Activated CD4-positive, alpha-beta T cell treated with anti-CD3 and anti-CD28 coated beads, Interleukin-2, amount 10 ng/mL, durations not matched to agents 7 days and 5 days (primary cell): ENCODE measurements at regions not wholly inside any gene's neighbourhood (a gene's known extent, or its start where the extent isn't known, plus 50 kb on each side); places are given as distances from the start of the nearest gene placed in this dataset.

Experiments
- CTCF ChIA-PET: fragments of 350-600 bp; sonication (Branson Sonifier 250); formaldehyde crosslinking; loops from one replicate; lab custom pipeline; 2021; ENCODE audit warnings: antibody characterized with exemption; lab: Charles Lee
- POLR2A ChIA-PET: fragments of 350-600 bp; sonication (Branson Sonifier 250); formaldehyde crosslinking; loops from one replicate; lab custom pipeline; 2021; ENCODE audit warnings: antibody characterized with exemption; lab: Charles Lee
- DNase-seq: peaks from one replicate; pipeline ENCODE4 v3.0.0-alpha.2; 2020
- H3K27ac Mint-ChIP-seq: one replicate; pipeline ENCODE4 v1.8.0; 2021; ENCODE audit warnings: mild to moderate bottlenecking, moderate library complexity, mixed read lengths
- H3K27me3 Mint-ChIP-seq: one replicate; pipeline ENCODE4 v1.8.0; 2021; ENCODE audit warnings: mixed read lengths
- H3K36me3 Mint-ChIP-seq: one replicate; pipeline ENCODE4 v1.8.0; 2021; ENCODE audit warnings: low read depth, mixed read lengths
- H3K4me1 Mint-ChIP-seq: one replicate; pipeline ENCODE4 v1.8.0; 2021; ENCODE audit warnings: mixed read lengths
- H3K4me3 Mint-ChIP-seq: one replicate; pipeline ENCODE4 v1.8.0; 2021; ENCODE audit warnings: mild to moderate bottlenecking, moderate library complexity, mixed read lengths
- H3K9me3 Mint-ChIP-seq: one replicate; pipeline ENCODE4 v1.8.0; 2021; ENCODE audit warnings: mixed read lengths

- DNase-seq, result no peak
- Mint-ChIP-seq H3K9me3 (peaks cover 7% of the 10 kb centered on the region), H3K27me3 (no peaks in the 10 kb centered on the region), H3K27ac (no peak overlapping the region), H3K4me1 (no peaks in the 10 kb centered on the region), H3K4me3 (no peak overlapping the region), H3K36me3 (no peaks in the 10 kb centered on the region)
- POLR2A ChIA-PET, result no interaction called here
- CTCF ChIA-PET, result no interaction called here
These were observed 266.5 kb upstream of the KLF4 start for GRCh38 chr9:107756091-107756490.

- Mint-ChIP-seq H3K9me3 (peaks cover 7% of the 10 kb centered on the region), H3K27me3 (no peaks in the 10 kb centered on the region), H3K4me3 (no peak overlapping the region), H3K36me3 (no peaks in the 10 kb centered on the region), H3K4me1 (no peaks in the 10 kb centered on the region), H3K27ac (no peak overlapping the region)
- CTCF ChIA-PET, result no interaction called here
- POLR2A ChIA-PET, result no interaction called here
- no peak for DNase-seq
These were observed 265.7 kb upstream of the KLF4 start for GRCh38 chr9:107755246-107755645.

- H3K4me3 Mint-ChIP-seq, result no peak overlapping the region
- DNase-seq, result no peak
- peaks cover 7% of the 10 kb centered on the region for H3K9me3 Mint-ChIP-seq
- no peaks in the 10 kb centered on the region for H3K4me1 Mint-ChIP-seq
- no peaks in the 10 kb centered on the region for H3K36me3 Mint-ChIP-seq
- no peaks in the 10 kb centered on the region for H3K27me3 Mint-ChIP-seq
- ChIA-PET POLR2A (no interaction called here), CTCF (no interaction called here)
- H3K27ac Mint-ChIP-seq, result no peak overlapping the region
These were observed 262.1 kb upstream of the KLF4 start for GRCh38 chr9:107751567-107752210.

- no peaks in the 10 kb centered on the region for H3K4me1 Mint-ChIP-seq
- H3K9me3 Mint-ChIP-seq, result peaks cover 7% of the 10 kb centered on the region
- DNase-seq, result no peak
- H3K36me3 Mint-ChIP-seq, result no peaks in the 10 kb centered on the region
- ChIA-PET CTCF (no interaction called here), POLR2A (no interaction called here)
- H3K4me3 Mint-ChIP-seq, result no peak overlapping the region
- no peak overlapping the region for H3K27ac Mint-ChIP-seq
- H3K27me3 Mint-ChIP-seq, result no peaks in the 10 kb centered on the region
These were observed 261.4 kb upstream of the KLF4 start for GRCh38 chr9:107750741-107751566.

GRCh38 chr9:107749787-107750444 is 260.3 kb upstream of the KLF4 start:
- Mint-ChIP-seq H3K4me1 (no peaks in the 10 kb centered on the region), H3K36me3 (no peaks in the 10 kb centered on the region), H3K27me3 (no peaks in the 10 kb centered on the region), H3K9me3 (no peaks in the 10 kb centered on the region), H3K4me3 (no peak overlapping the region), H3K27ac (no peak overlapping the region)
- DNase-seq, result no peak
- ChIA-PET CTCF (no interaction called here), POLR2A (no interaction called here)

GRCh38 chr9:107744873-107745272 is 255.3 kb upstream of the KLF4 start:
- POLR2A ChIA-PET, result no interaction called here
- H3K4me1 Mint-ChIP-seq, result no peaks in the 10 kb centered on the region

GRCh38 chr9:107742531-107743309 is 253.2 kb upstream of the KLF4 start:
- no peak overlapping the region for H3K27ac Mint-ChIP-seq
- CTCF ChIA-PET, result interaction anchor here (1.7 kb wide), 1 partner anchor 15 kb away, joined by 4 read pairs; no protein-coding TSS in a partner anchor

More at GRCh38 chr9:107744873-107745272, 255.3 kb upstream of the KLF4 start:
- Mint-ChIP-seq H3K27ac (no peak overlapping the region), H3K4me3 (no peak overlapping the region), H3K36me3 (no peaks in the 10 kb centered on the region), H3K9me3 (no peaks in the 10 kb centered on the region), H3K27me3 (no peaks in the 10 kb centered on the region)
- CTCF ChIA-PET, result no interaction called here
- no peak for DNase-seq

GRCh38 chr9:107740088-107740980 is 250.8 kb upstream of the KLF4 start:
- H3K27me3 Mint-ChIP-seq, result no peaks in the 10 kb centered on the region
- ChIA-PET CTCF (no interaction called here), POLR2A (no interaction called here)
- no peak overlapping the region for H3K4me3 Mint-ChIP-seq
- no peaks in the 10 kb centered on the region for H3K9me3 Mint-ChIP-seq
- no peaks in the 10 kb centered on the region for H3K4me1 Mint-ChIP-seq
- H3K27ac Mint-ChIP-seq, result peak overlapping the region; percentile 9
- no peak for DNase-seq
- no peaks in the 10 kb centered on the region for H3K36me3 Mint-ChIP-seq

More at GRCh38 chr9:107742531-107743309, 253.2 kb upstream of the KLF4 start:
- no peaks in the 10 kb centered on the region for H3K27me3 Mint-ChIP-seq
- H3K36me3 Mint-ChIP-seq, result no peaks in the 10 kb centered on the region
- no peak overlapping the region for H3K4me3 Mint-ChIP-seq
- no peak for DNase-seq
- H3K4me1 Mint-ChIP-seq, result no peaks in the 10 kb centered on the region
- POLR2A ChIA-PET, result no interaction called here
- H3K9me3 Mint-ChIP-seq, result no peaks in the 10 kb centered on the region

- H3K4me3 Mint-ChIP-seq, result no peak overlapping the region
- no peaks in the 10 kb centered on the region for H3K27me3 Mint-ChIP-seq
- ChIA-PET CTCF (no interaction called here), POLR2A (no interaction called here)
- H3K27ac Mint-ChIP-seq, result no peak overlapping the region
- H3K36me3 Mint-ChIP-seq, result no peaks in the 10 kb centered on the region
- H3K9me3 Mint-ChIP-seq, result no peaks in the 10 kb centered on the region
- DNase-seq, result no peak
- H3K4me1 Mint-ChIP-seq, result no peaks in the 10 kb centered on the region
These were observed 250.1 kb upstream of the KLF4 start for GRCh38 chr9:107739601-107740082.

GRCh38 chr9:107738789-107739188 is 249.2 kb upstream of the KLF4 start:
- no peaks in the 10 kb centered on the region for H3K4me1 Mint-ChIP-seq
- ChIA-PET POLR2A (no interaction called here), CTCF (no interaction called here)
- H3K36me3 Mint-ChIP-seq, result no peaks in the 10 kb centered on the region
- H3K4me3 Mint-ChIP-seq, result no peak overlapping the region
- no peak overlapping the region for H3K27ac Mint-ChIP-seq
- no peaks in the 10 kb centered on the region for H3K27me3 Mint-ChIP-seq
- no peaks in the 10 kb centered on the region for H3K9me3 Mint-ChIP-seq
- no peak for DNase-seq

- Mint-ChIP-seq H3K36me3 (no peaks in the 10 kb centered on the region), H3K27me3 (no peaks in the 10 kb centered on the region), H3K9me3 (no peaks in the 10 kb centered on the region), H3K4me3 (no peak overlapping the region), H3K27ac (no peak overlapping the region), H3K4me1 (no peaks in the 10 kb centered on the region)
- no peak for DNase-seq
- POLR2A ChIA-PET, result no interaction called here
- CTCF ChIA-PET, result no interaction called here
These were observed 248.6 kb upstream of the KLF4 start for GRCh38 chr9:107737987-107738743.
